IMR-90 (cell line): ENCODE measurements at regions not wholly inside any gene's neighbourhood (a gene's known extent, or its start where the extent isn't known, plus 50 kb on each side); places are given as distances from the start of the nearest gene placed in this dataset.

Experiments used
- ATAC-seq: fragments of 200-7000 bp; cut with Tn5 transposase; 2 replicates; pipeline ENCODE4 v1.9.1; 2020; ENCODE audit warnings: low read depth, mild to moderate bottlenecking, moderate library complexity
- BruUV-seq: library from RNA; stranded (reverse); fragments of 400-500 nt; replicated peaks from 2 replicates; lab custom pipeline; 2021; lab: Mats Ljungman, UMichigan
- CTCF ChIA-PET: fragments of 300-600 bp; formaldehyde crosslinking; extraction: SDS; loops from one replicate; lab custom pipeline; 2021; ENCODE audit warnings: antibody characterized with exemption; lab: Yijun Ruan, JAX
- POLR2A ChIA-PET: fragments of 300-600 bp; sonication (Branson Sonifier 250); formaldehyde crosslinking; loops from one replicate; lab custom pipeline; 2022; ENCODE audit warnings: antibody characterized with exemption; ENCODE audit not compliant: unreplicated experiment; lab: Charles Lee
- DNase-seq: peaks from one replicate; pipeline ENCODE4 v3.0.0; 2013
- H2AFZ ChIP-seq: replicated peaks from 2 replicates; pipeline ENCODE3; 2013; ENCODE audit warnings: low read length, mild to moderate bottlenecking; ENCODE audit not compliant: poor library complexity
- H2AK5ac ChIP-seq: 2 replicates; pipeline ENCODE4 v1.6.1; 2013; ENCODE audit warnings: low read depth, low read length, inconsistent platforms
- H2AK9ac ChIP-seq: replicated peaks from 2 replicates; pipeline ENCODE3; 2013; ENCODE audit warnings: mild to moderate bottlenecking, low read depth, low read length, moderate library complexity; ENCODE audit not compliant: poor library complexity
- H2BK120ac ChIP-seq: 2 replicates; pipeline ENCODE4 v1.6.1; 2013; ENCODE audit warnings: low read depth, low read length, inconsistent platforms
- H2BK15ac ChIP-seq: 3 replicates; pipeline ENCODE4 v1.6.1; 2013; ENCODE audit warnings: low read depth, low read length, inconsistent platforms
- H2BK20ac ChIP-seq: 2 replicates; pipeline ENCODE4 v1.6.1; 2013; ENCODE audit warnings: low read depth, mild to moderate bottlenecking, inconsistent platforms, low read length, moderate library complexity
- H2BK5ac ChIP-seq: 2 replicates; pipeline ENCODE4 v1.6.1; 2013; ENCODE audit warnings: mild to moderate bottlenecking, low read depth, low read length, inconsistent platforms; ENCODE audit not compliant: poor library complexity, severe bottlenecking
- H3K14ac ChIP-seq: replicated peaks from 2 replicates; pipeline ENCODE4 v1.6.1; 2013; ENCODE audit warnings: low read depth, low read length, inconsistent platforms
- H3K18ac ChIP-seq: 2 replicates; pipeline ENCODE4 v1.6.1; 2013; ENCODE audit warnings: low read depth, low read length, control low read depth
- H3K23ac ChIP-seq: 2 replicates; pipeline ENCODE4 v1.6.1; 2013; ENCODE audit warnings: low read depth, low read length, inconsistent platforms
- H3K27ac ChIP-seq: 2 replicates; pipeline ENCODE4 v1.5.1; 2013; ENCODE audit warnings: mild to moderate bottlenecking, control low read depth, low read length; ENCODE audit not compliant: insufficient read depth
- H3K27me3 ChIP-seq: 2 replicates; pipeline ENCODE4 v1.6.1; 2013; ENCODE audit warnings: low read length; ENCODE audit not compliant: control insufficient read depth, insufficient read depth
- H3K36me3 ChIP-seq: 2 replicates; pipeline ENCODE4 v1.6.1; 2013; ENCODE audit warnings: low read length, mixed read lengths; ENCODE audit not compliant: control insufficient read depth, insufficient read depth
- H3K4ac ChIP-seq: 2 replicates; pipeline ENCODE4 v1.6.1; 2013; ENCODE audit warnings: low read depth, low read length, inconsistent platforms
- H3K4me1 ChIP-seq: 2 replicates; pipeline ENCODE4 v1.6.1; 2013; ENCODE audit warnings: low read length, mixed read lengths; ENCODE audit not compliant: control insufficient read depth, insufficient read depth
- H3K4me2 ChIP-seq: 2 replicates; pipeline ENCODE4 v1.6.1; 2013; ENCODE audit warnings: low read depth, mild to moderate bottlenecking, control low read depth, low read length, moderate library complexity
- H3K4me3 ChIP-seq: 2 replicates; pipeline ENCODE4 v1.5.1; 2013; ENCODE audit warnings: low read depth, mild to moderate bottlenecking, control low read depth, low read length, moderate library complexity; ENCODE audit not compliant: insufficient read depth
- H3K56ac ChIP-seq: 2 replicates; pipeline ENCODE4 v1.6.1; 2013; ENCODE audit warnings: low read length, inconsistent platforms; ENCODE audit not compliant: insufficient read depth; ENCODE audit errors: extremely low read depth
- H3K79me1 ChIP-seq, 2 experiments: 2 replicates each; pipeline ENCODE4 v1.6.1; 2013; ENCODE audit warnings: low read length in 2 of 2, inconsistent platforms in 1 of 2, low read depth in 1 of 2
- H3K9ac ChIP-seq: 2 replicates; pipeline ENCODE4 v1.6.1; 2013; ENCODE audit warnings: low read depth, low read length, control low read depth
- H3K9me1 ChIP-seq: 2 replicates; pipeline ENCODE4 v1.6.1; 2013; ENCODE audit warnings: low read length, inconsistent platforms; ENCODE audit not compliant: insufficient read depth
- H3K9me3 ChIP-seq: 2 replicates; pipeline ENCODE4 v1.6.1; 2013; ENCODE audit warnings: low read length; ENCODE audit not compliant: control insufficient read depth, insufficient read depth
- H4K20me1 ChIP-seq: 2 replicates; pipeline ENCODE4 v1.6.1; 2013; ENCODE audit warnings: low read length, inconsistent platforms; ENCODE audit not compliant: insufficient read depth
- H4K5ac ChIP-seq: 2 replicates; pipeline ENCODE4 v1.6.1; 2013; ENCODE audit warnings: mild to moderate bottlenecking, low read depth, low read length, control low read depth
- H4K8ac ChIP-seq, 2 experiments: 2 replicates each; pipeline ENCODE4 v1.6.1; 2013; ENCODE audit warnings: low read depth in 2 of 2, low read length in 2 of 2, control low read depth in 1 of 2, inconsistent platforms in 1 of 2
- H4K91ac ChIP-seq: 2 replicates; pipeline ENCODE4 v1.6.1; 2013; ENCODE audit warnings: low read depth, low read length, inconsistent platforms; ENCODE audit not compliant: insufficient read depth
- BHLHE40 ChIP-seq: fragments of 150-350 bp; IDR thresholded peaks from 2 replicates; pipeline ENCODE4 v1.6.1; 2016; ENCODE audit warnings: mild to moderate bottlenecking, low read depth, low read length
- CEBPB ChIP-seq: IDR thresholded peaks from 2 replicates; pipeline ENCODE4 v1.6.1; 2012; ENCODE audit warnings: low read depth, low read length, improper control_type of control experiment
- CHD1 ChIP-seq: IDR thresholded peaks from 2 replicates; pipeline ENCODE4 v1.6.1; 2012; ENCODE audit warnings: low read depth, low read length, improper control_type of control experiment
- FOS ChIP-seq: fragments of 150-350 bp; IDR thresholded peaks from 2 replicates; pipeline ENCODE4 v1.6.1; 2016; ENCODE audit warnings: low read depth, low read length
- MAFK ChIP-seq: IDR thresholded peaks from 2 replicates; pipeline ENCODE4 v1.6.1; 2012; ENCODE audit warnings: low read depth, low read length, improper control_type of control experiment
- MAZ ChIP-seq: IDR thresholded peaks from 2 replicates; pipeline ENCODE4 v1.6.1; 2012; ENCODE audit warnings: low read depth, mild to moderate bottlenecking, low read length, improper control_type of control experiment, moderate library complexity, borderline replicate concordance
- MXI1 ChIP-seq: IDR thresholded peaks from 2 replicates; pipeline ENCODE4 v1.6.1; 2012; ENCODE audit warnings: low read depth, mild to moderate bottlenecking, low read length, moderate library complexity, borderline replicate concordance
- NFE2L2 ChIP-seq: fragments of 150-350 bp; IDR thresholded peaks from 2 replicates; pipeline ENCODE4 v1.6.1; 2016; ENCODE audit warnings: low read depth, mild to moderate bottlenecking, low read length
- POLR2A ChIP-seq: IDR thresholded peaks from 2 replicates; pipeline ENCODE4 v1.6.1; 2012; ENCODE audit warnings: mild to moderate bottlenecking, low read depth, low read length
- RAD21 ChIP-seq: IDR thresholded peaks from 2 replicates; pipeline ENCODE4 v1.6.1; 2012; ENCODE audit warnings: low read length, improper control_type of control experiment
- RCOR1 ChIP-seq: IDR thresholded peaks from 2 replicates; pipeline ENCODE4 v1.6.1; 2012; ENCODE audit warnings: mild to moderate bottlenecking, low read length, improper control_type of control experiment; ENCODE audit not compliant: insufficient replicate concordance
- RFX5 ChIP-seq: IDR thresholded peaks from 2 replicates; pipeline ENCODE4 v1.8.0; 2012; ENCODE audit warnings: low read depth, mild to moderate bottlenecking, low read length, moderate library complexity
- SMC3 ChIP-seq: fragments of 150-350 bp; IDR thresholded peaks from 2 replicates; pipeline ENCODE4 v1.6.1; 2016; ENCODE audit warnings: low read depth, mild to moderate bottlenecking, antibody characterized with exemption, low read length, moderate library complexity
- WGBS, 2 experiments: methylation state at CpG; one replicate each; pipeline versions ENCODE4 v1.1.5 to v1.1.7; 2013; ENCODE audit warnings: missing lambda C conversion rate in 2 of 2; ENCODE audit not compliant: insufficient read length in 1 of 2; ENCODE audit errors: extremely low coverage in 2 of 2; 5-methylcytosine and 5-hydroxymethylcytosine counted together
- dilution Hi-C: fragments of 300-500 bp; cut with HindIII; formaldehyde crosslinking; loops from one replicate; pipeline ENCODE4 v1.14.3; 2018; ENCODE audit warnings: low sequenced_read_pairs; ENCODE audit not compliant: unreplicated experiment
- in situ Hi-C: fragments of 300-500 bp; cut with MboI; formaldehyde crosslinking; loops from 3 replicates; pipeline ENCODE4 v1.14.3; 2019; ENCODE audit warnings: low sequenced_read_pairs, inconsistent platforms, mixed read lengths
- intact Hi-C: fragments of 100-400 bp; cut with micrococcal nuclease; formaldehyde crosslinking; loops from 2 replicates; pipeline ENCODE4 v1.10.0; 2022
- TF ChIP-seq, protein P1 (sequence below): conservative IDR thresholded peaks from 2 replicates; pipeline ENCODE4 v1.5.1; 2012; ENCODE audit warnings: mild to moderate bottlenecking, low read depth, low read length, improper control_type of control experiment
- TF ChIP-seq, protein P2 (sequence below): fragments of 150-350 bp; IDR thresholded peaks from 2 replicates; pipeline ENCODE4 v1.6.1; 2017; ENCODE audit warnings: mild to moderate bottlenecking, antibody characterized with exemption, low read length, low read depth
- TF ChIP-seq, protein P3 (sequence below): fragments of 150-350 bp; IDR thresholded peaks from 2 replicates; pipeline ENCODE4 v1.6.1; 2016; ENCODE audit warnings: low read depth, mild to moderate bottlenecking, low read length, moderate library complexity, borderline replicate concordance

DNA sequence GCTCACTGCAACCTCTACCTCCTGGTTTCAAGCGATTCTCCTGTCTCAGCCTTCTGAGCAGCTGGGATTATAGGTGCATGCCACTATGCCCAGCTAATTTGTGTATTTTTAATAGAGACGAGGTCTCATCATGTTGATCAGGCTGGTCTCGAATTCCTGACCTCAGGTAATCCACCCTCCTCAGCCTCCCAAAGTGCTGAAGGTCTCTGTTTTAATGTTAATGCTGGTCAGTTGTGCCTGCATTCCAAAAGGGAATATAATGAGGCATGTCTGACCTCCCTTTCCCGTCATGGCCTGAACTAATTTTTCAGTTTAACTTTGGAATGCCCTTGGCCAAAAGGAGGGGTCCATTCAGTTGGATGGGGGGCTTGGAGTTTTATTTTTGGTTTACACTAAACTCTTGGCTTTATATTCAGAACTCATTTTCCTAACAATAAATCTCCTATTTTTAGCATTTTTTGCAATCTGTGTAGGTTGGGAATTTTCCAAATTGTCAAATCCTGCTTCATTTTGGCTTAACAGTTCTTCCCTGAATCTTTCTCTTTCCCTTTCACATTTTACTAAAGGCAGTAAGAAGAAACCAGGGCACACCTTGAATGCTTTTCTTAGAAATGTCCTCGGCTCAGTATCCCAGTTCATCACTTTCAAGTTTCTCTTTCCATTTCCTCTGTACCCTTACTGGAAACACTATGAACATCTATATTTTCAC lies 1175.5 kb downstream of the MAT2B start:
- Histone ChIP-seq H4K20me1 (no peaks in the 10 kb centered on the region), H3K4me2 (no peak overlapping the region), H2AK5ac (no peak overlapping the region), H4K8ac (no peak overlapping the region), H2BK20ac (no peak overlapping the region), H2AFZ (no peak overlapping the region), H4K91ac (no peak overlapping the region), H3K36me3 (no peaks in the 10 kb centered on the region), H2BK5ac (no peak overlapping the region), H3K23ac (no peak overlapping the region), H2BK15ac (no peak overlapping the region), H2BK120ac (no peak overlapping the region), H3K18ac (no peak overlapping the region), H3K4ac (no peak overlapping the region), H3K9me1 (no peaks in the 10 kb centered on the region), H3K27me3 (no peaks in the 10 kb centered on the region), H4K5ac (no peak overlapping the region), H3K14ac (no peak overlapping the region), H3K56ac (no peak overlapping the region), H3K79me1 (no peaks in the 10 kb centered on the region), H2AK9ac (no peak overlapping the region), H3K4me1 (no peaks in the 10 kb centered on the region), H3K27ac (no peak overlapping the region), H3K9ac (no peak overlapping the region), H3K4me3 (no peak overlapping the region), H3K9me3 (peaks cover 3% of the 10 kb centered on the region; the same call in 1 of the 2 replicates)
- in situ Hi-C loops (no loop called here), intact Hi-C loops (no loop called here), dilution Hi-C loops (no loop called here)
- no peak for ATAC-seq
- no TSS peak for BruUV-seq
- no peak for DNase-seq
- ChIA-PET POLR2A (no interaction called here), CTCF (no interaction called here)
- WGBS, 2 experiments, result 60% methylated on average over 1 of the region's 5 CpGs; no CpG with 5 or more reads in 1 of the 2 experiments
- TF ChIP-seq RAD21 (no peak), MAZ (no peak), POLR2A (no peak), MXI1 (no peak), CHD1 (no peak), MAFK (no peak), NFE2L2 (no peak), BHLHE40 (no peak), CEBPB (no peak), SMC3 (no peak), FOS (no peak), RFX5 (no peak), RCOR1 (no peak)
- TF ChIP-seq, protein P1, sequence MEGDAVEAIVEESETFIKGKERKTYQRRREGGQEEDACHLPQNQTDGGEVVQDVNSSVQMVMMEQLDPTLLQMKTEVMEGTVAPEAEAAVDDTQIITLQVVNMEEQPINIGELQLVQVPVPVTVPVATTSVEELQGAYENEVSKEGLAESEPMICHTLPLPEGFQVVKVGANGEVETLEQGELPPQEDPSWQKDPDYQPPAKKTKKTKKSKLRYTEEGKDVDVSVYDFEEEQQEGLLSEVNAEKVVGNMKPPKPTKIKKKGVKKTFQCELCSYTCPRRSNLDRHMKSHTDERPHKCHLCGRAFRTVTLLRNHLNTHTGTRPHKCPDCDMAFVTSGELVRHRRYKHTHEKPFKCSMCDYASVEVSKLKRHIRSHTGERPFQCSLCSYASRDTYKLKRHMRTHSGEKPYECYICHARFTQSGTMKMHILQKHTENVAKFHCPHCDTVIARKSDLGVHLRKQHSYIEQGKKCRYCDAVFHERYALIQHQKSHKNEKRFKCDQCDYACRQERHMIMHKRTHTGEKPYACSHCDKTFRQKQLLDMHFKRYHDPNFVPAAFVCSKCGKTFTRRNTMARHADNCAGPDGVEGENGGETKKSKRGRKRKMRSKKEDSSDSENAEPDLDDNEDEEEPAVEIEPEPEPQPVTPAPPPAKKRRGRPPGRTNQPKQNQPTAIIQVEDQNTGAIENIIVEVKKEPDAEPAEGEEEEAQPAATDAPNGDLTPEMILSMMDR, result no peak
- TF ChIP-seq, protein P2, sequence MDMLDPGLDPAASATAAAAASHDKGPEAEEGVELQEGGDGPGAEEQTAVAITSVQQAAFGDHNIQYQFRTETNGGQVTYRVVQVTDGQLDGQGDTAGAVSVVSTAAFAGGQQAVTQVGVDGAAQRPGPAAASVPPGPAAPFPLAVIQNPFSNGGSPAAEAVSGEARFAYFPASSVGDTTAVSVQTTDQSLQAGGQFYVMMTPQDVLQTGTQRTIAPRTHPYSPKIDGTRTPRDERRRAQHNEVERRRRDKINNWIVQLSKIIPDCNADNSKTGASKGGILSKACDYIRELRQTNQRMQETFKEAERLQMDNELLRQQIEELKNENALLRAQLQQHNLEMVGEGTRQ, result no peak
- TF ChIP-seq, protein P3, sequence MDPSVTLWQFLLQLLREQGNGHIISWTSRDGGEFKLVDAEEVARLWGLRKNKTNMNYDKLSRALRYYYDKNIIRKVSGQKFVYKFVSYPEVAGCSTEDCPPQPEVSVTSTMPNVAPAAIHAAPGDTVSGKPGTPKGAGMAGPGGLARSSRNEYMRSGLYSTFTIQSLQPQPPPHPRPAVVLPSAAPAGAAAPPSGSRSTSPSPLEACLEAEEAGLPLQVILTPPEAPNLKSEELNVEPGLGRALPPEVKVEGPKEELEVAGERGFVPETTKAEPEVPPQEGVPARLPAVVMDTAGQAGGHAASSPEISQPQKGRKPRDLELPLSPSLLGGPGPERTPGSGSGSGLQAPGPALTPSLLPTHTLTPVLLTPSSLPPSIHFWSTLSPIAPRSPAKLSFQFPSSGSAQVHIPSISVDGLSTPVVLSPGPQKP, result no peak
